IMR-90 (cell line): ENCODE measurements at regions not wholly inside any gene's neighbourhood (a gene's known extent, or its start where the extent isn't known, plus 50 kb on each side); places are given as distances from the start of the nearest gene placed in this dataset.

Experiments used
- ATAC-seq: fragments of 200-7000 bp; cut with Tn5 transposase; 2 replicates; pipeline ENCODE4 v1.9.1; 2020; ENCODE audit warnings: low read depth, mild to moderate bottlenecking, moderate library complexity
- BruUV-seq: library from RNA; stranded (reverse); fragments of 400-500 nt; replicated peaks from 2 replicates; lab custom pipeline; 2021; lab: Mats Ljungman, UMichigan
- CTCF ChIA-PET: fragments of 300-600 bp; formaldehyde crosslinking; extraction: SDS; loops from one replicate; lab custom pipeline; 2021; ENCODE audit warnings: antibody characterized with exemption; lab: Yijun Ruan, JAX
- POLR2A ChIA-PET: fragments of 300-600 bp; sonication (Branson Sonifier 250); formaldehyde crosslinking; loops from one replicate; lab custom pipeline; 2022; ENCODE audit warnings: antibody characterized with exemption; ENCODE audit not compliant: unreplicated experiment; lab: Charles Lee
- DNase-seq: peaks from one replicate; pipeline ENCODE4 v3.0.0; 2013
- H2AFZ ChIP-seq: replicated peaks from 2 replicates; pipeline ENCODE3; 2013; ENCODE audit warnings: low read length, mild to moderate bottlenecking; ENCODE audit not compliant: poor library complexity
- H2AK5ac ChIP-seq: 2 replicates; pipeline ENCODE4 v1.6.1; 2013; ENCODE audit warnings: low read depth, low read length, inconsistent platforms
- H2AK9ac ChIP-seq: replicated peaks from 2 replicates; pipeline ENCODE3; 2013; ENCODE audit warnings: mild to moderate bottlenecking, low read depth, low read length, moderate library complexity; ENCODE audit not compliant: poor library complexity
- H2BK120ac ChIP-seq: 2 replicates; pipeline ENCODE4 v1.6.1; 2013; ENCODE audit warnings: low read depth, low read length, inconsistent platforms
- H2BK15ac ChIP-seq: 3 replicates; pipeline ENCODE4 v1.6.1; 2013; ENCODE audit warnings: low read depth, low read length, inconsistent platforms
- H2BK20ac ChIP-seq: 2 replicates; pipeline ENCODE4 v1.6.1; 2013; ENCODE audit warnings: low read depth, mild to moderate bottlenecking, inconsistent platforms, low read length, moderate library complexity
- H2BK5ac ChIP-seq: 2 replicates; pipeline ENCODE4 v1.6.1; 2013; ENCODE audit warnings: mild to moderate bottlenecking, low read depth, low read length, inconsistent platforms; ENCODE audit not compliant: poor library complexity, severe bottlenecking
- H3K14ac ChIP-seq: replicated peaks from 2 replicates; pipeline ENCODE4 v1.6.1; 2013; ENCODE audit warnings: low read depth, low read length, inconsistent platforms
- H3K18ac ChIP-seq: 2 replicates; pipeline ENCODE4 v1.6.1; 2013; ENCODE audit warnings: low read depth, low read length, control low read depth
- H3K23ac ChIP-seq: 2 replicates; pipeline ENCODE4 v1.6.1; 2013; ENCODE audit warnings: low read depth, low read length, inconsistent platforms
- H3K27ac ChIP-seq: 2 replicates; pipeline ENCODE4 v1.5.1; 2013; ENCODE audit warnings: mild to moderate bottlenecking, control low read depth, low read length; ENCODE audit not compliant: insufficient read depth
- H3K27me3 ChIP-seq: 2 replicates; pipeline ENCODE4 v1.6.1; 2013; ENCODE audit warnings: low read length; ENCODE audit not compliant: control insufficient read depth, insufficient read depth
- H3K36me3 ChIP-seq: 2 replicates; pipeline ENCODE4 v1.6.1; 2013; ENCODE audit warnings: low read length, mixed read lengths; ENCODE audit not compliant: control insufficient read depth, insufficient read depth
- H3K4ac ChIP-seq: 2 replicates; pipeline ENCODE4 v1.6.1; 2013; ENCODE audit warnings: low read depth, low read length, inconsistent platforms
- H3K4me1 ChIP-seq: 2 replicates; pipeline ENCODE4 v1.6.1; 2013; ENCODE audit warnings: low read length, mixed read lengths; ENCODE audit not compliant: control insufficient read depth, insufficient read depth
- H3K4me2 ChIP-seq: 2 replicates; pipeline ENCODE4 v1.6.1; 2013; ENCODE audit warnings: low read depth, mild to moderate bottlenecking, control low read depth, low read length, moderate library complexity
- H3K4me3 ChIP-seq: 2 replicates; pipeline ENCODE4 v1.5.1; 2013; ENCODE audit warnings: low read depth, mild to moderate bottlenecking, control low read depth, low read length, moderate library complexity; ENCODE audit not compliant: insufficient read depth
- H3K56ac ChIP-seq: 2 replicates; pipeline ENCODE4 v1.6.1; 2013; ENCODE audit warnings: low read length, inconsistent platforms; ENCODE audit not compliant: insufficient read depth; ENCODE audit errors: extremely low read depth
- H3K79me1 ChIP-seq, 2 experiments: 2 replicates each; pipeline ENCODE4 v1.6.1; 2013; ENCODE audit warnings: low read length in 2 of 2, inconsistent platforms in 1 of 2, low read depth in 1 of 2
- H3K9ac ChIP-seq: 2 replicates; pipeline ENCODE4 v1.6.1; 2013; ENCODE audit warnings: low read depth, low read length, control low read depth
- H3K9me1 ChIP-seq: 2 replicates; pipeline ENCODE4 v1.6.1; 2013; ENCODE audit warnings: low read length, inconsistent platforms; ENCODE audit not compliant: insufficient read depth
- H3K9me3 ChIP-seq: 2 replicates; pipeline ENCODE4 v1.6.1; 2013; ENCODE audit warnings: low read length; ENCODE audit not compliant: control insufficient read depth, insufficient read depth
- H4K20me1 ChIP-seq: 2 replicates; pipeline ENCODE4 v1.6.1; 2013; ENCODE audit warnings: low read length, inconsistent platforms; ENCODE audit not compliant: insufficient read depth
- H4K5ac ChIP-seq: 2 replicates; pipeline ENCODE4 v1.6.1; 2013; ENCODE audit warnings: mild to moderate bottlenecking, low read depth, low read length, control low read depth
- H4K8ac ChIP-seq, 2 experiments: 2 replicates each; pipeline ENCODE4 v1.6.1; 2013; ENCODE audit warnings: low read depth in 2 of 2, low read length in 2 of 2, control low read depth in 1 of 2, inconsistent platforms in 1 of 2
- H4K91ac ChIP-seq: 2 replicates; pipeline ENCODE4 v1.6.1; 2013; ENCODE audit warnings: low read depth, low read length, inconsistent platforms; ENCODE audit not compliant: insufficient read depth
- BHLHE40 ChIP-seq: fragments of 150-350 bp; IDR thresholded peaks from 2 replicates; pipeline ENCODE4 v1.6.1; 2016; ENCODE audit warnings: mild to moderate bottlenecking, low read depth, low read length
- CHD1 ChIP-seq: IDR thresholded peaks from 2 replicates; pipeline ENCODE4 v1.6.1; 2012; ENCODE audit warnings: low read depth, low read length, improper control_type of control experiment
- CTCF ChIP-seq: conservative IDR thresholded peaks from 2 replicates; pipeline ENCODE4 v1.5.1; 2012; ENCODE audit warnings: mild to moderate bottlenecking, low read depth, low read length, improper control_type of control experiment
- ELK1 ChIP-seq: fragments of 150-350 bp; IDR thresholded peaks from 2 replicates; pipeline ENCODE4 v1.6.1; 2016; ENCODE audit warnings: low read depth, mild to moderate bottlenecking, low read length, moderate library complexity, borderline replicate concordance
- FOS ChIP-seq: fragments of 150-350 bp; IDR thresholded peaks from 2 replicates; pipeline ENCODE4 v1.6.1; 2016; ENCODE audit warnings: low read depth, low read length
- NFE2L2 ChIP-seq: fragments of 150-350 bp; IDR thresholded peaks from 2 replicates; pipeline ENCODE4 v1.6.1; 2016; ENCODE audit warnings: low read depth, mild to moderate bottlenecking, low read length
- POLR2A ChIP-seq: IDR thresholded peaks from 2 replicates; pipeline ENCODE4 v1.6.1; 2012; ENCODE audit warnings: mild to moderate bottlenecking, low read depth, low read length
- RAD21 ChIP-seq: IDR thresholded peaks from 2 replicates; pipeline ENCODE4 v1.6.1; 2012; ENCODE audit warnings: low read length, improper control_type of control experiment
- WGBS, 2 experiments: methylation state at CpG; one replicate each; pipeline versions ENCODE4 v1.1.5 to v1.1.7; 2013; ENCODE audit warnings: missing lambda C conversion rate in 2 of 2; ENCODE audit not compliant: insufficient read length in 1 of 2; ENCODE audit errors: extremely low coverage in 2 of 2; 5-methylcytosine and 5-hydroxymethylcytosine counted together
- dilution Hi-C: fragments of 300-500 bp; cut with HindIII; formaldehyde crosslinking; loops from one replicate; pipeline ENCODE4 v1.14.3; 2018; ENCODE audit warnings: low sequenced_read_pairs; ENCODE audit not compliant: unreplicated experiment
- in situ Hi-C: fragments of 300-500 bp; cut with MboI; formaldehyde crosslinking; loops from 3 replicates; pipeline ENCODE4 v1.14.3; 2019; ENCODE audit warnings: low sequenced_read_pairs, inconsistent platforms, mixed read lengths
- intact Hi-C: fragments of 100-400 bp; cut with micrococcal nuclease; formaldehyde crosslinking; loops from 2 replicates; pipeline ENCODE4 v1.10.0; 2022

- Histone ChIP-seq H3K4me2 (no peak overlapping the region), H3K14ac (no peak overlapping the region), H3K56ac (no peak overlapping the region), H3K9me1 (no peaks in the 10 kb centered on the region), H3K18ac (no peak overlapping the region), H4K91ac (no peak overlapping the region), H3K4ac (no peak overlapping the region), H3K23ac (no peak overlapping the region), H3K79me1 (no peaks in the 10 kb centered on the region), H2AK5ac (no peak overlapping the region), H3K36me3 (no peaks in the 10 kb centered on the region), H3K4me1 (no peaks in the 10 kb centered on the region), H3K9ac (no peak overlapping the region), H4K5ac (no peak overlapping the region), H2AK9ac (no peak overlapping the region), H2AFZ (no peak overlapping the region), H2BK15ac (no peak overlapping the region), H3K4me3 (no peak overlapping the region), H4K20me1 (no peaks in the 10 kb centered on the region), H2BK5ac (no peak overlapping the region), H2BK120ac (no peak overlapping the region), H3K27ac (no peak overlapping the region), H3K9me3 (no peaks in the 10 kb centered on the region), H4K8ac (no peak overlapping the region), H3K27me3 (no peaks in the 10 kb centered on the region), H2BK20ac (no peak overlapping the region)
- BruUV-seq, result no TSS peak
- ChIA-PET POLR2A (no interaction called here), CTCF (no interaction called here)
- DNase-seq (no peak), ATAC-seq (no peak)
- WGBS, 2 experiments, result no CpG with 5 or more reads among the region's 3 CpGs
- intact Hi-C loops (no loop called here), dilution Hi-C loops (no loop called here), in situ Hi-C loops (no loop called here)
- TF ChIP-seq NFE2L2 (no peak), RAD21 (no peak), CTCF (no peak), FOS (no peak), POLR2A (no peak), BHLHE40 (no peak), ELK1 (no peak), CHD1 (no peak)
Measured at GRCh38 chr5:153432583-153432982, 57.9 kb upstream of the GRIA1 start.
